A549 (cell line): ENCODE measurements at regions not wholly inside any gene's neighbourhood (a gene's known extent, or its start where the extent isn't known, plus 50 kb on each side); places are given as distances from the start of the nearest gene placed in this dataset.

Experiments
- CEBPB ChIP-seq, 2 experiments: fragments of >200 bp in 1 of 2; sonication (Bioruptor Twin) in 1 of 2; formaldehyde crosslinking in 1 of 2; IDR thresholded peaks; 2 replicates each; pipeline ENCODE4 v1.6.1; 2012 to 2016
- CHD4 ChIP-seq: fragments of 200-600 bp; sonication (generic); IDR thresholded peaks from 2 replicates; pipeline ENCODE4 v1.6.1; 2016; ENCODE audit warnings: antibody characterized with exemption, mild to moderate bottlenecking, borderline replicate concordance
- CTCF ChIP-seq: fragments of >200 bp; sonication (Bioruptor Twin); formaldehyde crosslinking; IDR thresholded peaks from 3 replicates; pipeline ENCODE4 v1.5.1; 2016
- ELK1 ChIP-seq: fragments of 150-350 bp; IDR thresholded peaks from 2 replicates; pipeline ENCODE4 v1.6.1; 2014; ENCODE audit warnings: low read depth, mild to moderate bottlenecking, low read length
- EP300 ChIP-seq, 2 experiments: fragments of >200 bp; sonication (Bioruptor Twin); formaldehyde crosslinking; IDR thresholded peaks; 2 replicates in 1 of 2; 3 replicates in 1 of 2; pipeline ENCODE4 v1.6.1; 2016 to 2017
- MAX ChIP-seq: IDR thresholded peaks from 2 replicates; pipeline ENCODE4 v1.6.1; 2012
- MAZ ChIP-seq: fragments of 150-350 bp; IDR thresholded peaks from 2 replicates; pipeline ENCODE4 v1.6.1; 2014; ENCODE audit warnings: antibody characterized with exemption, low read depth, low read length, borderline replicate concordance
- POLR2A ChIP-seq: IDR thresholded peaks from 2 replicates; pipeline ENCODE4 v1.6.1; 2012; ENCODE audit warnings: mild to moderate bottlenecking, low read length
- RCOR1 ChIP-seq: fragments of 150-350 bp; IDR thresholded peaks from 2 replicates; pipeline ENCODE4 v1.6.1; 2014; ENCODE audit warnings: antibody characterized with exemption, low read length, low read depth
- RFX5 ChIP-seq: fragments of 450-650 bp; IDR thresholded peaks from 2 replicates; pipeline ENCODE4 v1.7.1; 2014; ENCODE audit warnings: antibody characterized with exemption, mild to moderate bottlenecking, moderate library complexity
- SMC3 ChIP-seq: fragments of >200 bp; sonication (Bioruptor Twin); formaldehyde crosslinking; IDR thresholded peaks from 3 replicates; pipeline ENCODE4 v1.6.1; 2018; ENCODE audit warnings: inconsistent platforms
- TF ChIP-seq, protein P1 (sequence below): fragments of 200-600 bp; sonication (generic); IDR thresholded peaks from 2 replicates; pipeline ENCODE4 v1.6.1; 2016; ENCODE audit warnings: antibody characterized with exemption, mild to moderate bottlenecking, moderate library complexity
- TF ChIP-seq, protein P2 (sequence below): fragments of 450-650 bp; IDR thresholded peaks from 2 replicates; pipeline ENCODE4 v1.6.1; 2014; ENCODE audit warnings: antibody characterized with exemption

- TF ChIP-seq CTCF (no peak), EP300 (IDR thresholded peaks at IDR 0.05) (no peak), POLR2A (no peak), RCOR1 (no peak), RFX5 (no peak), CHD4 (no peak), SMC3 (no peak), ELK1 (no peak), MAZ (no peak), CEBPB (IDR thresholded peaks at IDR 0.05) (no peak), MAX (no peak)
- TF ChIP-seq, protein P1, sequence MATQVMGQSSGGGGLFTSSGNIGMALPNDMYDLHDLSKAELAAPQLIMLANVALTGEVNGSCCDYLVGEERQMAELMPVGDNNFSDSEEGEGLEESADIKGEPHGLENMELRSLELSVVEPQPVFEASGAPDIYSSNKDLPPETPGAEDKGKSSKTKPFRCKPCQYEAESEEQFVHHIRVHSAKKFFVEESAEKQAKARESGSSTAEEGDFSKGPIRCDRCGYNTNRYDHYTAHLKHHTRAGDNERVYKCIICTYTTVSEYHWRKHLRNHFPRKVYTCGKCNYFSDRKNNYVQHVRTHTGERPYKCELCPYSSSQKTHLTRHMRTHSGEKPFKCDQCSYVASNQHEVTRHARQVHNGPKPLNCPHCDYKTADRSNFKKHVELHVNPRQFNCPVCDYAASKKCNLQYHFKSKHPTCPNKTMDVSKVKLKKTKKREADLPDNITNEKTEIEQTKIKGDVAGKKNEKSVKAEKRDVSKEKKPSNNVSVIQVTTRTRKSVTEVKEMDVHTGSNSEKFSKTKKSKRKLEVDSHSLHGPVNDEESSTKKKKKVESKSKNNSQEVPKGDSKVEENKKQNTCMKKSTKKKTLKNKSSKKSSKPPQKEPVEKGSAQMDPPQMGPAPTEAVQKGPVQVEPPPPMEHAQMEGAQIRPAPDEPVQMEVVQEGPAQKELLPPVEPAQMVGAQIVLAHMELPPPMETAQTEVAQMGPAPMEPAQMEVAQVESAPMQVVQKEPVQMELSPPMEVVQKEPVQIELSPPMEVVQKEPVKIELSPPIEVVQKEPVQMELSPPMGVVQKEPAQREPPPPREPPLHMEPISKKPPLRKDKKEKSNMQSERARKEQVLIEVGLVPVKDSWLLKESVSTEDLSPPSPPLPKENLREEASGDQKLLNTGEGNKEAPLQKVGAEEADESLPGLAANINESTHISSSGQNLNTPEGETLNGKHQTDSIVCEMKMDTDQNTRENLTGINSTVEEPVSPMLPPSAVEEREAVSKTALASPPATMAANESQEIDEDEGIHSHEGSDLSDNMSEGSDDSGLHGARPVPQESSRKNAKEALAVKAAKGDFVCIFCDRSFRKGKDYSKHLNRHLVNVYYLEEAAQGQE = no peak
- TF ChIP-seq, protein P2, sequence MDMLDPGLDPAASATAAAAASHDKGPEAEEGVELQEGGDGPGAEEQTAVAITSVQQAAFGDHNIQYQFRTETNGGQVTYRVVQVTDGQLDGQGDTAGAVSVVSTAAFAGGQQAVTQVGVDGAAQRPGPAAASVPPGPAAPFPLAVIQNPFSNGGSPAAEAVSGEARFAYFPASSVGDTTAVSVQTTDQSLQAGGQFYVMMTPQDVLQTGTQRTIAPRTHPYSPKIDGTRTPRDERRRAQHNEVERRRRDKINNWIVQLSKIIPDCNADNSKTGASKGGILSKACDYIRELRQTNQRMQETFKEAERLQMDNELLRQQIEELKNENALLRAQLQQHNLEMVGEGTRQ = no peak
These were observed 81.4 kb upstream of the WDR1 start for GRCh38 chr4:10197952-10198351.
